DND-41 (cell line): ENCODE measurements at regions not wholly inside any gene's neighbourhood (a gene's known extent, or its start where the extent isn't known, plus 50 kb on each side); places are given as distances from the start of the nearest gene placed in this dataset.

Experiments
- CTCF ChIP-seq: IDR thresholded peaks from 2 replicates; pipeline ENCODE4 v1.5.1; 2012; ENCODE audit warnings: borderline replicate concordance, low read length, moderate library complexity, mild to moderate bottlenecking; ENCODE audit not compliant: poor library complexity, severe bottlenecking; ENCODE audit errors: extremely low read depth
- EZH2 ChIP-seq: IDR thresholded peaks from 3 replicates; pipeline ENCODE4 v1.6.1; 2012; ENCODE audit warnings: borderline replicate concordance, low read depth, mild to moderate bottlenecking, moderate library complexity, low read length, inconsistent platforms; ENCODE audit not compliant: severe bottlenecking

DNA sequence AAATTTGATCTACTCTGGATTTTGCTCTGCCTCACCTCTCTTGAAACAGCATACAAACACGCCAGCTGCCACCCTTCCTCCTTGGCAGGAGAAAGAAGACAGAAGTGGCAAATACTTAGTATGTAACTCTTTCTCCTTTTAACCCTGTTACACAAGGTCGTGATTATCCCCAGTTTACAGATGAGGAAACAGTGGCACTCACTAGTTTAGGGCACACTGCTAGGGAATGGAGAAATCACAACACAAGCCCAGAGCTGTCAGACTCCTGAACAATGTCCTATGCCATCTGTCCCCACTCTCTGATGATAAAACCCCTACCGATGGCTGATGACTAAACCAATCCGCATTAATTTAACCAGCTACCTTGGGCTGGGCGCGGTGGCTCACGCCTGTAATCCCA is 79.7 kb downstream of the FGD2 start:
- no peak for TF ChIP-seq CTCF
- no peak for TF ChIP-seq EZH2
